ENCODE measurements at regions not wholly inside any gene's neighbourhood (a gene's known extent, or its start where the extent isn't known, plus 50 kb on each side); places are given as distances from the start of the nearest gene placed in this dataset.

- no peaks in the 10 kb centered on the region for H3K4me1 ChIP-seq (ENCODE audit: insufficient read depth)
- H2AFZ ChIP-seq: no peak overlapping the region
- H3K4me2 ChIP-seq: no peak overlapping the region
- no peak overlapping the region for H3K27ac ChIP-seq
- H3K36me3 ChIP-seq (replicated peaks; ENCODE audit: insufficient read depth, low read depth): no peaks in the 10 kb centered on the region
- TF ChIP-seq CTCF (IDR thresholded peaks at IDR 0.05; ENCODE audit: poor library complexity) (no peak), EZH2 (IDR thresholded peaks at IDR 0.05; ENCODE audit: borderline replicate concordance) (no peak), EZH2phosphoT487 (IDR thresholded peaks at IDR 0.05; ENCODE audit: low read depth, severe bottlenecking, unreplicated experiment) (no peak)
- H4K20me1 ChIP-seq (ENCODE audit: insufficient read depth, poor library complexity, severe bottlenecking): no peaks in the 10 kb centered on the region
- H3K79me2 ChIP-seq: no peaks in the 10 kb centered on the region
- no peaks in the 10 kb centered on the region for H3K27me3 ChIP-seq
- no peak overlapping the region for H3K4me3 ChIP-seq
- no peaks in the 10 kb centered on the region for H3K9me3 ChIP-seq (ENCODE audit: low read depth)
- WGBS (ENCODE audit: low lambda C conversion rate, missing lambda C conversion rate): 91% methylated on average over 1 of the region's 1 CpG
- H3K9me2 ChIP-seq (replicated peaks; ENCODE audit: insufficient read depth): no peaks in the 10 kb centered on the region
- no peak for DNase-seq (ENCODE audit: low spot score)
Observed at GRCh38 chr7:12154119-12154518, 57.0 kb upstream of the TMEM106B start.

- Histone ChIP-seq H3K27ac (no peak overlapping the region), H3K9me2 (replicated peaks; ENCODE audit: insufficient read depth) (no peaks in the 10 kb centered on the region), H2AFZ (no peak overlapping the region), H3K9me3 (ENCODE audit: low read depth) (no peaks in the 10 kb centered on the region), H3K4me2 (no peak overlapping the region), H3K36me3 (replicated peaks; ENCODE audit: insufficient read depth, low read depth) (no peaks in the 10 kb centered on the region), H3K4me1 (ENCODE audit: insufficient read depth) (no peaks in the 10 kb centered on the region), H3K79me2 (no peaks in the 10 kb centered on the region), H3K4me3 (no peak overlapping the region), H4K20me1 (ENCODE audit: insufficient read depth, poor library complexity, severe bottlenecking) (no peaks in the 10 kb centered on the region), H3K27me3 (no peaks in the 10 kb centered on the region)
- no peak for DNase-seq (ENCODE audit: low spot score)
- WGBS (ENCODE audit: low lambda C conversion rate, missing lambda C conversion rate): 92% methylated on average over 1 of the region's 1 CpG
- no peak for TF ChIP-seq EZH2 (IDR thresholded peaks at IDR 0.05; ENCODE audit: borderline replicate concordance)
- TF ChIP-seq EZH2phosphoT487 (IDR thresholded peaks at IDR 0.05; ENCODE audit: low read depth, severe bottlenecking, unreplicated experiment): no peak
- no peak for TF ChIP-seq CTCF (IDR thresholded peaks at IDR 0.05; ENCODE audit: poor library complexity)
Observed at GRCh38 chr7:12157517-12157916, 53.6 kb upstream of the TMEM106B start.

GRCh38 chr7:12158334-12159060 is 52.6 kb upstream of the TMEM106B start:
- no peaks in the 10 kb centered on the region for H3K9me2 ChIP-seq (replicated peaks; ENCODE audit: insufficient read depth)
- no peak overlapping the region for H3K27ac ChIP-seq
- H3K9me3 ChIP-seq (ENCODE audit: low read depth): no peaks in the 10 kb centered on the region
- H4K20me1 ChIP-seq (ENCODE audit: insufficient read depth, poor library complexity, severe bottlenecking): no peaks in the 10 kb centered on the region
- 77% methylated on average over 6 of the region's 6 CpGs for WGBS (ENCODE audit: low lambda C conversion rate, missing lambda C conversion rate)
- no peaks in the 10 kb centered on the region for H3K36me3 ChIP-seq (replicated peaks; ENCODE audit: insufficient read depth, low read depth)
- H3K27me3 ChIP-seq: no peaks in the 10 kb centered on the region
- H2AFZ ChIP-seq: no peak overlapping the region
- H3K4me1 ChIP-seq (ENCODE audit: insufficient read depth): no peaks in the 10 kb centered on the region
- no peak overlapping the region for H3K4me2 ChIP-seq
- no peak for DNase-seq (ENCODE audit: low spot score)
- H3K4me3 ChIP-seq: no peak overlapping the region
- no peak for TF ChIP-seq CTCF (IDR thresholded peaks at IDR 0.05; ENCODE audit: poor library complexity)
- no peak for TF ChIP-seq EZH2phosphoT487 (IDR thresholded peaks at IDR 0.05; ENCODE audit: low read depth, severe bottlenecking, unreplicated experiment)
- TF ChIP-seq EZH2 (IDR thresholded peaks at IDR 0.05; ENCODE audit: borderline replicate concordance): no peak
- no peaks in the 10 kb centered on the region for H3K79me2 ChIP-seq

Data from hepatocyte (in vitro differentiated cells).